AG04450 (cell line): ENCODE measurements at regions not wholly inside any gene's neighbourhood (a gene's known extent, or its start where the extent isn't known, plus 50 kb on each side); places are given as distances from the start of the nearest gene placed in this dataset.

ENCODE experiments used
- CTCF ChIA-PET: fragments of 300-600, 350-600 bp; formaldehyde crosslinking; extraction: SDS; loops from one replicate; lab custom pipeline; 2022; ENCODE audit warnings: antibody characterized with exemption, inconsistent platforms; lab: Charles Lee
- POLR2A ChIA-PET: fragments of 350-600 bp; formaldehyde crosslinking; extraction: SDS; loops from one replicate; lab custom pipeline; 2021; ENCODE audit warnings: antibody characterized with exemption, inconsistent platforms; lab: Yijun Ruan, JAX
- DNase-seq: peaks from one replicate; pipeline ENCODE4 v3.0.0-alpha.2; 2011; ENCODE audit warnings: low read depth, low spot score
- H3K27ac ChIP-seq: one replicate; pipeline ENCODE4 v1.5.1; 2012; ENCODE audit warnings: low read depth, low read length, control low read depth
- H3K27me3 ChIP-seq: one replicate; pipeline ENCODE4 v1.6.0; 2012; ENCODE audit warnings: low read length; ENCODE audit not compliant: control insufficient read depth, insufficient read depth
- H3K4me3 ChIP-seq: 2 replicates; pipeline ENCODE4 v1.5.1; 2011; ENCODE audit warnings: mild to moderate bottlenecking, low read depth, low read length, control low read depth
- H3K9me3 ChIP-seq: 2 replicates; pipeline ENCODE4 v1.5.1; 2012; ENCODE audit warnings: low read length; ENCODE audit not compliant: control insufficient read depth, insufficient read depth
- CTCF ChIP-seq: IDR thresholded peaks from 2 replicates; pipeline ENCODE4 v1.5.1; 2011; ENCODE audit warnings: low read depth, low read length, control low read depth, inconsistent platforms

GRCh38 chrX:28321286-28321685, 266.0 kb upstream of the IL1RAPL1 start:
- no peak for TF ChIP-seq CTCF
- H3K9me3 ChIP-seq, result no peaks in the 10 kb centered on the region
- H3K4me3 ChIP-seq, result no peak overlapping the region
- no peaks in the 10 kb centered on the region for H3K27me3 ChIP-seq
- no peak overlapping the region for H3K27ac ChIP-seq
- ChIA-PET POLR2A (no interaction called here), CTCF (no interaction called here)
- no peak for DNase-seq

DNA sequence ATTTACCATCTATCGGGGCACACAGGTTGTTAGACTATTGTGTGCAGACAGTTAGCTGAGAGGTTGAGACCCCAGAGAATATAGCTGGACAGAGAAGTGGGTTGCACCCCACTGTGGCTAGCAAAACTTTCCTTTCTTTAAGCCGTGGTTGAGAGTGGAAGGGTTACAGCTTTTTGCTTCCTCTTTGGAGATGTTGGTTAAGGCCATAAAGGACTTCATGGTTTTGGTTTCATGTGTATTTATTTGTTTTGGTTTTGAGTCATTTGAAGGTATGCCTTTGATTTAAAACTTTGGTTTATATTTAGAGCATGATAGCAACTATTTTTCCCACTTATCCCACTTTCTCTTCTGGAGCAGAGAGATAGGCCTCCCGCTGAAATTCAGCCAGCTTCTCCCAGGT, 274.3 kb upstream of the IL1RAPL1 start:
- ChIA-PET POLR2A (no interaction called here), CTCF (no interaction called here)

DNA sequence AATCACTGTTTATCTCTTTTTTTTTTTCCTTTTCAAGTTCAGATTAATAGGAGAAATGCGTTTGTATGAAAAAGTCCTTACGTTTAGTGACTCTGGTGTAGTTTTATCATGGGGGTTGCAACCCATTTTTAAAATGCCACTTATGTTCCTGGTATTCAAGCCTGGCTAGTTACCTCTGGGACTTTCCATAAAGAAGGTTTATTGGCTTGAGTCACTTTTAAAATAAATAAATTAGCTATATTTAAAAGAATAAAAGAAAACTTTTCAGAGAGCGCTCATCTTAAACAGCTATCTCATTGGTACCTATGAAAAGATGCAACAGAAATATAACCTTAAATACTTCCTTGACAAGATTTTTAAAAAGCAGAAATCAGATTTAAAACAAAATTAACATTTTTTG, 275.0 kb upstream of the IL1RAPL1 start:
- Histone ChIP-seq H3K9me3 (no peaks in the 10 kb centered on the region), H3K27ac (no peak overlapping the region), H3K27me3 (no peaks in the 10 kb centered on the region), H3K4me3 (no peak overlapping the region)
- no peak for TF ChIP-seq CTCF
- CTCF ChIA-PET, result no interaction called here
- DNase-seq, result no peak
- POLR2A ChIA-PET, result no interaction called here

More for the DNA sequence above, 274.3 kb upstream of the IL1RAPL1 start:
- H3K27me3 ChIP-seq, result no peaks in the 10 kb centered on the region
- H3K27ac ChIP-seq, result no peak overlapping the region
- TF ChIP-seq CTCF, result no peak
- no peak overlapping the region for H3K4me3 ChIP-seq
- no peak for DNase-seq
- H3K9me3 ChIP-seq, result no peaks in the 10 kb centered on the region

GRCh38 chrX:28311466-28311865, 275.8 kb upstream of the IL1RAPL1 start:
- POLR2A ChIA-PET, result no interaction called here
- Histone ChIP-seq H3K27ac (no peak overlapping the region), H3K9me3 (no peaks in the 10 kb centered on the region), H3K27me3 (no peaks in the 10 kb centered on the region), H3K4me3 (no peak overlapping the region)
- CTCF ChIA-PET, result no interaction called here
- no peak for TF ChIP-seq CTCF
- no peak for DNase-seq

DNA sequence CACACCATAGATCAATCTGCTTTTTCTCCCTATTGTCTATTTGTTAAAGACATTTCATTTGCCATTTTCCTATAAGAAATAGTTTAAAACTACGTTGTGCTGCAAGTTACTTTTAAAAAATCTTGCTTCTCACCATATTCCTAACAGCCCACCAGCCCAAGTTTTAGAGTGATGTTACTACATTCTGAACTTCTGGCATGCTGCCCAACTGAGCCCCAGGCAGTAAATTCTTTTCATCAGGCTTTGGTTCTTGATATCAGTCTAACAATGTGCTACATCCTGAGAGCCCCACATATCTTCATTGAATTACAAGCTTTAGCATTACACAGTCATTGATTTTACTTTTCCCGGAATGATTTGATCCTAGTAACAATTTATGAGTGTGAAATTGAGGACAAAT, 283.8 kb upstream of the IL1RAPL1 start:
- CTCF ChIA-PET, result no interaction called here
- POLR2A ChIA-PET, result no interaction called here
- TF ChIP-seq CTCF, result no peak

More for the DNA sequence above, 283.8 kb upstream of the IL1RAPL1 start:
- no peaks in the 10 kb centered on the region for H3K9me3 ChIP-seq
- no peaks in the 10 kb centered on the region for H3K27me3 ChIP-seq
- H3K27ac ChIP-seq, result no peak overlapping the region
- no peak for DNase-seq
- H3K4me3 ChIP-seq, result no peak overlapping the region
